Upper lobe of left lung (tissue), 4 donors: ENCODE measurements at regions not wholly inside any gene's neighbourhood (a gene's known extent, or its start where the extent isn't known, plus 50 kb on each side); places are given as distances from the start of the nearest gene placed in this dataset.

Experiments
- EP300 ChIP-seq, 4 donors: sonication (generic); formaldehyde crosslinking; IDR thresholded peaks; one replicate each; pipeline ENCODE4 v1.5.1; 2017; ENCODE audit warnings: antibody characterized with exemption in 4 of 4, control low read depth in 2 of 4
- POLR2A ChIP-seq, 4 donors: fragments of 450-650 bp; IDR thresholded peaks; one replicate each; pipeline ENCODE4 v1.5.1; 2016 to 2017; ENCODE audit warnings: antibody characterized with exemption in 4 of 4, mild to moderate bottlenecking in 2 of 4
- POLR2AphosphoS5 ChIP-seq, 2 donors: sonication (generic); formaldehyde crosslinking; IDR thresholded peaks; one replicate each; pipeline ENCODE4 v1.5.1; 2017; ENCODE audit warnings: antibody characterized with exemption in 2 of 2
- TF ChIP-seq, protein P1 (sequence below), 6 experiments: fragments of 450-650 bp in 4 of 6; fragments of 200-600 bp in 2 of 6; sonication (generic) in 2 of 6; IDR thresholded peaks; one replicate each; pipeline ENCODE4 v1.5.1; 2016 to 2019; ENCODE audit warnings: antibody characterized with exemption in 6 of 6

DNA sequence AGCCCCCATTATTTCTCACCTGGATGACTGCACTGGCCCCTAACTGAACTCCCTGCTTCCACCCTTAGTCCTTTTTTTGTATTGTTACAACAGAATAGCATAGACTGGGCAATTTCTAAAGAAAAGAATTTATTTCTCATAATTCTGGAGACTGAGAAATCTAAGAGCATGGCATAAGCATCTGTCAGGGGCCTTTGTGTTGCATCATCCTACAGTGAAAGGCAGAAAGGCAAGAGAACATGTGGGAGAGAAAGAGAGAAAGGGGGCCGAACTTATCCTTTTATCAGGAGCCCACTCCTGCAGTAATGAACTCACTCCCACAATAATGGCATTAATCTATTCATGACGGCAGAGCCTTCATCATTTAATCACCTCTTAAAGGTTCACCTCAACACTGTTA, 122.1 kb downstream of the EFNB1 start:
- TF ChIP-seq, protein P1, sequence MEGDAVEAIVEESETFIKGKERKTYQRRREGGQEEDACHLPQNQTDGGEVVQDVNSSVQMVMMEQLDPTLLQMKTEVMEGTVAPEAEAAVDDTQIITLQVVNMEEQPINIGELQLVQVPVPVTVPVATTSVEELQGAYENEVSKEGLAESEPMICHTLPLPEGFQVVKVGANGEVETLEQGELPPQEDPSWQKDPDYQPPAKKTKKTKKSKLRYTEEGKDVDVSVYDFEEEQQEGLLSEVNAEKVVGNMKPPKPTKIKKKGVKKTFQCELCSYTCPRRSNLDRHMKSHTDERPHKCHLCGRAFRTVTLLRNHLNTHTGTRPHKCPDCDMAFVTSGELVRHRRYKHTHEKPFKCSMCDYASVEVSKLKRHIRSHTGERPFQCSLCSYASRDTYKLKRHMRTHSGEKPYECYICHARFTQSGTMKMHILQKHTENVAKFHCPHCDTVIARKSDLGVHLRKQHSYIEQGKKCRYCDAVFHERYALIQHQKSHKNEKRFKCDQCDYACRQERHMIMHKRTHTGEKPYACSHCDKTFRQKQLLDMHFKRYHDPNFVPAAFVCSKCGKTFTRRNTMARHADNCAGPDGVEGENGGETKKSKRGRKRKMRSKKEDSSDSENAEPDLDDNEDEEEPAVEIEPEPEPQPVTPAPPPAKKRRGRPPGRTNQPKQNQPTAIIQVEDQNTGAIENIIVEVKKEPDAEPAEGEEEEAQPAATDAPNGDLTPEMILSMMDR (IDR thresholded peaks at IDR 0.05): no peak
- no peak for TF ChIP-seq POLR2A (IDR thresholded peaks at IDR 0.05)
- TF ChIP-seq POLR2AphosphoS5 (IDR thresholded peaks at IDR 0.05): no peak
- TF ChIP-seq EP300 (IDR thresholded peaks at IDR 0.05): no peak
